HL-60 (cell line): ENCODE measurements at regions not wholly inside any gene's neighbourhood (a gene's known extent, or its start where the extent isn't known, plus 50 kb on each side); places are given as distances from the start of the nearest gene placed in this dataset.
"Not testable (repeated sequence)": the region's sequence is repeated elsewhere in the genome, so short reads cannot be mapped to it uniquely, and the experiment has no call there.

ENCODE experiments used
- DNase-seq, 2 experiments: peaks; one replicate each; pipeline ENCODE4 v3.0.0-alpha.2; 2010 to 2020; ENCODE audit warnings: low read depth in 1 of 2, low spot score in 1 of 2
- H3K27ac ChIP-seq: fragments of 250-450 bp; sonication (Bioruptor Pico); replicated peaks from 2 replicates; pipeline ENCODE4 v1.5.1; 2020; ENCODE audit warnings: mild to moderate bottlenecking, moderate library complexity
- H3K27me3 ChIP-seq: fragments of 250-450 bp; sonication (Bioruptor Pico); 2 replicates; pipeline ENCODE4 v1.5.1; 2021; ENCODE audit warnings: mild to moderate bottlenecking, moderate library complexity; ENCODE audit not compliant: insufficient read depth, poor library complexity, severe bottlenecking
- H3K4me3 ChIP-seq: replicated peaks from 2 replicates; pipeline ENCODE4 v1.5.1; 2011; ENCODE audit warnings: mild to moderate bottlenecking, control low read depth, low read length; ENCODE audit not compliant: insufficient read depth
- CTCF ChIP-seq: IDR thresholded peaks from one replicate; pipeline ENCODE4 v1.5.1; 2011; ENCODE audit warnings: low read length, control low read depth, inconsistent platforms; ENCODE audit not compliant: insufficient read depth
- GABPA ChIP-seq: IDR thresholded peaks from 2 replicates; pipeline ENCODE4 v1.6.1; 2012; ENCODE audit warnings: low read depth
- POLR2AphosphoS5 ChIP-seq: IDR thresholded peaks from 2 replicates; pipeline ENCODE4 v1.6.1; 2012; ENCODE audit warnings: low read depth
- REST ChIP-seq: IDR thresholded peaks from 2 replicates; pipeline ENCODE4 v1.6.1; 2012; ENCODE audit warnings: low read depth; ENCODE audit not compliant: insufficient replicate concordance
- SPI1 ChIP-seq: IDR thresholded peaks from 2 replicates; pipeline ENCODE4 v1.6.1; 2012; ENCODE audit warnings: low read depth, mild to moderate bottlenecking, borderline replicate concordance

- H3K27me3 ChIP-seq = peaks cover 4% of the 10 kb centered on the region
- DNase-seq = no peak
- H3K4me3 ChIP-seq = no peak overlapping the region
Measured at GRCh38 chr6:28782113-28782673, 141.6 kb downstream of the TRIM27 start.

GRCh38 chr6:28785962-28786679 is 137.7 kb downstream of the TRIM27 start:
- TF ChIP-seq REST = no peak
- TF ChIP-seq SPI1 = no peak
- no peak for TF ChIP-seq POLR2AphosphoS5
- no peak for TF ChIP-seq GABPA
- no peak overlapping the region for H3K27ac ChIP-seq
- no peak for DNase-seq
- peaks cover 7% of the 10 kb centered on the region for H3K27me3 ChIP-seq
- no peak overlapping the region for H3K4me3 ChIP-seq

More at GRCh38 chr6:28782113-28782673, 141.6 kb downstream of the TRIM27 start:
- H3K27ac ChIP-seq = peak overlapping the region; percentile 51
- TF ChIP-seq GABPA (no peak), SPI1 (no peak), POLR2AphosphoS5 (no peak)

- Histone ChIP-seq H3K27ac (no peak overlapping the region), H3K27me3 (peaks cover 7% of the 10 kb centered on the region), H3K4me3 (peak overlapping the region; percentile 41)
- peak in 1 of 2 experiments; percentile 25 for DNase-seq
- no peak for TF ChIP-seq SPI1
- no peak for TF ChIP-seq POLR2AphosphoS5
- TF ChIP-seq CTCF = no peak
- TF ChIP-seq GABPA = no peak
- TF ChIP-seq REST = no peak
Measured at GRCh38 chr6:28789553-28790083, 134.2 kb downstream of the TRIM27 start.

GRCh38 chr6:28791002-28791383 is 132.8 kb downstream of the TRIM27 start:
- Histone ChIP-seq H3K27ac (no peak overlapping the region), H3K4me3 (no peak overlapping the region), H3K27me3 (peaks cover 7% of the 10 kb centered on the region)
- no peak for TF ChIP-seq GABPA
- no peak for DNase-seq

- peak in 1 of 2 experiments; percentile 10 for DNase-seq
- H3K4me3 ChIP-seq = peak overlapping the region; percentile 26
- TF ChIP-seq REST (no peak), CTCF (no peak), SPI1 (no peak), POLR2AphosphoS5 (no peak), GABPA (no peak)
- H3K27ac ChIP-seq = no peak overlapping the region
- no peaks in the 10 kb centered on the region for H3K27me3 ChIP-seq
Measured at GRCh38 chr6:28794175-28795002, 129.4 kb downstream of the TRIM27 start.

GRCh38 chr6:28800647-28801046 is 123.1 kb downstream of the TRIM27 start:
- not testable (repeated sequence) for H3K27ac ChIP-seq, H3K4me3 ChIP-seq, DNase-seq, H3K27me3 ChIP-seq
